CD4-positive, alpha-beta T cell treated with Interleukin-2 at 100 ng/mL for 4 hours (primary cell): ENCODE measurements at regions not wholly inside any gene's neighbourhood (a gene's known extent, or its start where the extent isn't known, plus 50 kb on each side); places are given as distances from the start of the nearest gene placed in this dataset.

ENCODE experiments used
- DNase-seq: peaks from one replicate; pipeline ENCODE4 v3.0.0-alpha.2; 2020; ENCODE audit warnings: low spot score

GRCh38 chr5:158022837-158023236, 163.9 kb upstream of the CLINT1 start:
- no peak for DNase-seq

- DNase-seq = no peak
Measured at GRCh38 chr5:158022393-158022792, 163.4 kb upstream of the CLINT1 start.

GRCh38 chr5:158020555-158021418, 161.8 kb upstream of the CLINT1 start:
- no peak for DNase-seq

GRCh38 chr5:158017469-158017868, 158.5 kb upstream of the CLINT1 start:
- no peak for DNase-seq

GRCh38 chr5:158014372-158014771, 155.4 kb upstream of the CLINT1 start:
- DNase-seq = no peak

GRCh38 chr5:158013939-158014338, 155.0 kb upstream of the CLINT1 start:
- no peak for DNase-seq

- no peak for DNase-seq
Measured at GRCh38 chr5:158013303-158013702, 154.4 kb upstream of the CLINT1 start.

GRCh38 chr5:158011422-158011821, 152.5 kb upstream of the CLINT1 start:
- DNase-seq = no peak

- DNase-seq = no peak
Measured at GRCh38 chr5:158010831-158011230, 151.9 kb upstream of the CLINT1 start.

GRCh38 chr5:158007336-158007735, 148.4 kb upstream of the CLINT1 start:
- no peak for DNase-seq

- no peak for DNase-seq
Measured at GRCh38 chr5:157999696-158000095, 140.8 kb upstream of the CLINT1 start.

GRCh38 chr5:157997991-157998504, 139.1 kb upstream of the CLINT1 start:
- DNase-seq = no peak

- peak; percentile 38 for DNase-seq
Measured at GRCh38 chr5:157994906-157995519, 136.1 kb upstream of the CLINT1 start.

GRCh38 chr5:157993986-157994691, 135.2 kb upstream of the CLINT1 start:
- peak; percentile 68 for DNase-seq

GRCh38 chr5:157993201-157993600, 134.3 kb upstream of the CLINT1 start:
- no peak for DNase-seq

GRCh38 chr5:157990583-157991181, 131.7 kb upstream of the CLINT1 start:
- DNase-seq = no peak

- DNase-seq = no peak
Measured at GRCh38 chr5:157989296-157989695, 130.4 kb upstream of the CLINT1 start.

- no peak for DNase-seq
Measured at GRCh38 chr5:157987259-157987658, 128.3 kb upstream of the CLINT1 start.

GRCh38 chr5:157986431-157986990, 127.6 kb upstream of the CLINT1 start:
- DNase-seq = no peak

- DNase-seq = no peak
Measured at GRCh38 chr5:157984611-157985010, 125.7 kb upstream of the CLINT1 start.

GRCh38 chr5:157983906-157984551, 125.1 kb upstream of the CLINT1 start:
- DNase-seq = no peak
